ENCODE measurements at regions not wholly inside any gene's neighbourhood (a gene's known extent, or its start where the extent isn't known, plus 50 kb on each side); places are given as distances from the start of the nearest gene placed in this dataset.

DNA sequence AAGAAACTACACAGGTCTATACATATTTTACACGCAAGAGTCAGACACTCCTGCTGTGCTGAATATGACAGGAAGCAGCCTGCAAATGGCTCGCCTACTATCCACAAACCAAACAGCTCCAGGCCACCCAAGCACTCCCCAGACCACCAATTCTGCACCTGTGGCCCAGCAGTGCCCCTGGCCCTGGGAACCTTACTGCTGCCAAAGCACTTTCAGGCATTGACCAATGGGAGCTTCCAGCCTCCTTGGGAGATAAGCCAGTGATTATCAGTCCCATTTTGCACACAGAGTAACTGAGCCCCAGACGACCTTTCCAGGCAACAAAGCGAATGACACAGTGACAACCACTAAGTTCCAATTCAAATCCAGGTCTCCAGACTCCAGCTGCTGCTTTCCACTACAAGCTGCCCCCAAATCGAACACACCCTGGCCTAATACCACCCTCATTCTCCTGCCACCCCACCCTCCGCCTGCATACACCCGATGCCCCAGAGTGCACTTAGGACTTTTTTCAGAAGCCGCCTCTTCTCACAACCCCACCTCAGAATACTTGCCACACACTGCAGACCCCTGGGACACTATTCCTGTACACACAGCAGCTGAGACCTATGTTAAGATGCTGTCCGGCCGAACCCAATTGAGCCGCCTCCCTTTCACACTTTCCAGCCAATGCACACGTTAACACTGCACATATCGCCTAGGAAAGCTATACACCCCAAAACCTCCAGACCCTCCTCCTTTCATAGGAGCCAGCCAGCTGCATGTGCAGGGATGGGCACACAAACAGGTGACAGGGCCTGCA, 126.1 kb upstream of the PRMT8 start:
- Histone ChIP-seq H3K27ac (replicated peaks) (no peak overlapping the region), H3K27me3 (ENCODE audit: insufficient read depth, poor library complexity, severe bottlenecking) (peaks cover 33% of the 10 kb centered on the region), H3K4me3 (replicated peaks; ENCODE audit: insufficient read depth, low read length) (no peak overlapping the region)
- DNase-seq (ENCODE audit: low read depth in 1 of 2, low spot score in 1 of 2), result no peak
- TF ChIP-seq SPI1 (IDR thresholded peaks at IDR 0.05; ENCODE audit: borderline replicate concordance, low read depth) (no peak), POLR2AphosphoS5 (IDR thresholded peaks at IDR 0.05; ENCODE audit: low read depth) (no peak), GABPA (IDR thresholded peaks at IDR 0.05; ENCODE audit: low read depth) (no peak)
- TF ChIP-seq, protein P1, sequence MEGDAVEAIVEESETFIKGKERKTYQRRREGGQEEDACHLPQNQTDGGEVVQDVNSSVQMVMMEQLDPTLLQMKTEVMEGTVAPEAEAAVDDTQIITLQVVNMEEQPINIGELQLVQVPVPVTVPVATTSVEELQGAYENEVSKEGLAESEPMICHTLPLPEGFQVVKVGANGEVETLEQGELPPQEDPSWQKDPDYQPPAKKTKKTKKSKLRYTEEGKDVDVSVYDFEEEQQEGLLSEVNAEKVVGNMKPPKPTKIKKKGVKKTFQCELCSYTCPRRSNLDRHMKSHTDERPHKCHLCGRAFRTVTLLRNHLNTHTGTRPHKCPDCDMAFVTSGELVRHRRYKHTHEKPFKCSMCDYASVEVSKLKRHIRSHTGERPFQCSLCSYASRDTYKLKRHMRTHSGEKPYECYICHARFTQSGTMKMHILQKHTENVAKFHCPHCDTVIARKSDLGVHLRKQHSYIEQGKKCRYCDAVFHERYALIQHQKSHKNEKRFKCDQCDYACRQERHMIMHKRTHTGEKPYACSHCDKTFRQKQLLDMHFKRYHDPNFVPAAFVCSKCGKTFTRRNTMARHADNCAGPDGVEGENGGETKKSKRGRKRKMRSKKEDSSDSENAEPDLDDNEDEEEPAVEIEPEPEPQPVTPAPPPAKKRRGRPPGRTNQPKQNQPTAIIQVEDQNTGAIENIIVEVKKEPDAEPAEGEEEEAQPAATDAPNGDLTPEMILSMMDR (IDR thresholded peaks at IDR 0.05; ENCODE audit: insufficient read depth, low read length), result no peak
- TF ChIP-seq, protein P2, sequence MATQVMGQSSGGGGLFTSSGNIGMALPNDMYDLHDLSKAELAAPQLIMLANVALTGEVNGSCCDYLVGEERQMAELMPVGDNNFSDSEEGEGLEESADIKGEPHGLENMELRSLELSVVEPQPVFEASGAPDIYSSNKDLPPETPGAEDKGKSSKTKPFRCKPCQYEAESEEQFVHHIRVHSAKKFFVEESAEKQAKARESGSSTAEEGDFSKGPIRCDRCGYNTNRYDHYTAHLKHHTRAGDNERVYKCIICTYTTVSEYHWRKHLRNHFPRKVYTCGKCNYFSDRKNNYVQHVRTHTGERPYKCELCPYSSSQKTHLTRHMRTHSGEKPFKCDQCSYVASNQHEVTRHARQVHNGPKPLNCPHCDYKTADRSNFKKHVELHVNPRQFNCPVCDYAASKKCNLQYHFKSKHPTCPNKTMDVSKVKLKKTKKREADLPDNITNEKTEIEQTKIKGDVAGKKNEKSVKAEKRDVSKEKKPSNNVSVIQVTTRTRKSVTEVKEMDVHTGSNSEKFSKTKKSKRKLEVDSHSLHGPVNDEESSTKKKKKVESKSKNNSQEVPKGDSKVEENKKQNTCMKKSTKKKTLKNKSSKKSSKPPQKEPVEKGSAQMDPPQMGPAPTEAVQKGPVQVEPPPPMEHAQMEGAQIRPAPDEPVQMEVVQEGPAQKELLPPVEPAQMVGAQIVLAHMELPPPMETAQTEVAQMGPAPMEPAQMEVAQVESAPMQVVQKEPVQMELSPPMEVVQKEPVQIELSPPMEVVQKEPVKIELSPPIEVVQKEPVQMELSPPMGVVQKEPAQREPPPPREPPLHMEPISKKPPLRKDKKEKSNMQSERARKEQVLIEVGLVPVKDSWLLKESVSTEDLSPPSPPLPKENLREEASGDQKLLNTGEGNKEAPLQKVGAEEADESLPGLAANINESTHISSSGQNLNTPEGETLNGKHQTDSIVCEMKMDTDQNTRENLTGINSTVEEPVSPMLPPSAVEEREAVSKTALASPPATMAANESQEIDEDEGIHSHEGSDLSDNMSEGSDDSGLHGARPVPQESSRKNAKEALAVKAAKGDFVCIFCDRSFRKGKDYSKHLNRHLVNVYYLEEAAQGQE (IDR thresholded peaks at IDR 0.05; ENCODE audit: insufficient replicate concordance, low read depth), result no peak

DNA sequence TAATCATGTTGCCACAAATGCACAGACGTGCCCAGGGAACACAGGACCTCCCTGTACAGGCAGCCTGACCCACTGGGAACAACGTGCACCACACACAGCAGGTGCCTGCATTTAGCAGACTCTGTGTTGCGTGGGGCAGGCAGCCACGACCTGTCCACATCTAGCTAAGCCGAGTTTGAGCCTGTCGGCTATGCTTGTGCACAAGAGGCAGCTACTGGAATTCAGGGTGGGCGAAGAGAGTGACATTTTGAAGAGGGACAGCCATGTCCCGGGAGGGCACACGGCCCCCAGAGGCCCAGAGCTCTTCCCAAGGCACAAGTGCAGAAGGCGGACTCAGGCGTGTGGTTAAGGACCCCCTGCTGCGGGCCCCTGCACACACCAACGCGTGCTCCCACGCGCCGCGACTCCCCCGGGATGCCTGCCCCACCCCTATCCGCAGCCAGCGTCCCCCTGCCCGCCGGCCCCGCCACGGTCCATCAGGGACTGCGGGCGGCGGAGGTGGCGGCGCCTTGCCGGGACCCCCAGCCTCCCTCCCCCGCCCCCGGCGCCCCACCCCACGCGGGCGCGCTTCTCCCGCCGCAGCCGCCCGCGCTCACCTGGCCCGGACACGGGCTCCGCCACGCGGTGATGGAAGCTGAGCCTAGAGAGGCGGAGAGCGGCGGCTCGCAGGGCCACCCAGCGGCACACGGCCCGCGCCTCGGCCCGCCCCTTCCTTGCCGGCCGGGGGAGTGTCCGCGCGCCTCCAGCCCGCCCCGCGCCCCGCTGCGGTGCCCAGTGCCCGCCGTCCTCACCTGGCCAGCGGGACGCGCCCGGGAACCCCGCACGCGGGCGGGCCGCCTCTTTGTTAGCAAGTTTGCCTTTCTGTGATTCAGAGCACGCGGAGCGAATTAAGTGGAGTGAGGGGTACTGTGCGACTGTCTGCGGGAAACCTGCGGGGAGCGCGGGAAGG, 125.3 kb upstream of the PRMT8 start:
- TF ChIP-seq SPI1 (IDR thresholded peaks at IDR 0.05; ENCODE audit: borderline replicate concordance, low read depth) (no peak), POLR2AphosphoS5 (IDR thresholded peaks at IDR 0.05; ENCODE audit: low read depth) (no peak)
- TF ChIP-seq, protein P1 (IDR thresholded peaks at IDR 0.05; ENCODE audit: insufficient read depth, low read length), result no peak
- TF ChIP-seq, protein P2 (IDR thresholded peaks at IDR 0.05; ENCODE audit: insufficient replicate concordance, low read depth), result no peak
- Histone ChIP-seq H3K27ac (replicated peaks) (no peak overlapping the region), H3K27me3 (ENCODE audit: insufficient read depth, poor library complexity, severe bottlenecking) (peaks cover 30% of the 10 kb centered on the region), H3K4me3 (replicated peaks; ENCODE audit: insufficient read depth, low read length) (no peak overlapping the region)
- DNase-seq (ENCODE audit: low read depth in 1 of 2, low spot score in 1 of 2), result no peak

DNA sequence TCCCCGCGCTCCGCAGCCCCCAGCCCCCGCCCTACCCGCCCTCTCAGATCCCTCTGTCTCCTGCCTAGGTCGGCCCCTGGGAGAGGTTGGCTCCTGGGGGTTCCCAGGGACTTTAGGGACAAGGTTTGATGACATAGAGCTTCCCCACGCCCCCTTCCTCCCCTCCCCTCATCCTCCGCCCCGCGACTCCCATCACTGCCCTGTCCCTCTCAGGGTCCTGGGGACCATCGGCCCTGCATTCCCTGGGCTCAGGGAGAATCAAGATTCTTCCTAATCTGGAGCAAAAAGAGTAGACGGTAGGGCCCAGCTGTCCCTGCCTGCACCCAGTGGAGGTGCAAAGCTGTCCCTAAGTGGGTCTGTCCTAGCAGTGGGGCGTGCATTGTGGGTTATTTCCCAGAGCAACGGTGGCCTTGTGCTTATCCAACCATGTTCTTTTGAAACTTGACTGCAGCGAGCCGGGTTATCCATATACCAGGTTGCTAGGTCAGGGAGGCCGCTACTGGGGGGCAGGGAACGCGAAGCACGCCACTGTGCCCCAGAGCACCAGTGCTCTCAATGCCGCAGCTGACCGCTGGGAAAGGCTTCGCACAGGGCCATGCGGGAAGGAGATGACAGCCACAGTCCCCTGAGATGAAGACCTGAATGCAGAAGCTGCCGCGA, 124.4 kb upstream of the PRMT8 start:
- TF ChIP-seq GABPA (IDR thresholded peaks at IDR 0.05; ENCODE audit: low read depth) (no peak), SPI1 (IDR thresholded peaks at IDR 0.05; ENCODE audit: borderline replicate concordance, low read depth) (no peak), POLR2AphosphoS5 (IDR thresholded peaks at IDR 0.05; ENCODE audit: low read depth) (no peak)
- TF ChIP-seq, protein P1 (IDR thresholded peaks at IDR 0.05; ENCODE audit: insufficient read depth, low read length), result no peak
- TF ChIP-seq, protein P2 (IDR thresholded peaks at IDR 0.05; ENCODE audit: insufficient replicate concordance, low read depth), result no peak
- DNase-seq (ENCODE audit: low read depth in 1 of 2, low spot score in 1 of 2), result no peak
- Histone ChIP-seq H3K27ac (replicated peaks) (no peak overlapping the region), H3K27me3 (ENCODE audit: insufficient read depth, poor library complexity, severe bottlenecking) (peaks cover 27% of the 10 kb centered on the region), H3K4me3 (replicated peaks; ENCODE audit: insufficient read depth, low read length) (no peak overlapping the region)

Data from HL-60 (cell line).